ENCODE measurements at regions not wholly inside any gene's neighbourhood (a gene's known extent, or its start where the extent isn't known, plus 50 kb on each side); places are given as distances from the start of the nearest gene placed in this dataset.

GRCh38 chr10:120229641-120230040 lies 227.4 kb upstream of the PLPP4 start:
- TF ChIP-seq CTCF (IDR thresholded peaks at IDR 0.05): no peak
- no peak for TF ChIP-seq ZNF138 (CRISPR knock-in tag; conservative IDR thresholded peaks at IDR 0.05)
- no peak for TF ChIP-seq RELA (CRISPR knock-in tag; IDR thresholded peaks at IDR 0.05; ENCODE audit: borderline replicate concordance)
- TF ChIP-seq IRF1 (CRISPR knock-in tag; IDR thresholded peaks at IDR 0.05): no peak
- no peak for TF ChIP-seq ZNF121 (CRISPR knock-in tag; IDR thresholded peaks at IDR 0.05)
- no peak for TF ChIP-seq MAX (CRISPR knock-in tag; IDR thresholded peaks at IDR 0.05)
- TF ChIP-seq CBFB (CRISPR knock-in tag; IDR thresholded peaks at IDR 0.05; ENCODE audit: low read depth): no peak
- TF ChIP-seq FOXK1 (CRISPR knock-in tag; IDR thresholded peaks at IDR 0.05): no peak
- TF ChIP-seq ATF2 (CRISPR knock-in tag; IDR thresholded peaks at IDR 0.05; ENCODE audit: borderline replicate concordance, low read depth): no peak
- TF ChIP-seq SP1 (CRISPR knock-in tag; conservative IDR thresholded peaks at IDR 0.05): no peak
- TF ChIP-seq ETV6 (CRISPR knock-in tag; IDR thresholded peaks at IDR 0.05): no peak
